ENCODE measurements at regions not wholly inside any gene's neighbourhood (a gene's known extent, or its start where the extent isn't known, plus 50 kb on each side); places are given as distances from the start of the nearest gene placed in this dataset.

GRCh38 chr20:60600036-60600435, 641.8 kb downstream of the CDH26 start:
- CTCF ChIA-PET = no interaction called here

GRCh38 chr20:60624066-60624465, 628.0 kb upstream of the CDH4 start:
- H3K4me1 ChIP-seq (ENCODE audit: control extremely low read depth in 1 of 4, control insufficient read depth in 4 of 4, insufficient read depth in 4 of 4, low read length in 3 of 4) = no peaks in the 10 kb centered on the region
- peaks cover 0 to 2% (median 0%) of the 10 kb centered on the region in 5 experiments for H3K9me3 ChIP-seq (ENCODE audit: control extremely low read depth in 1 of 5, control insufficient read depth in 4 of 5, insufficient read depth in 2 of 5, low read depth in 1 of 5, low read length in 4 of 5)
- no peak overlapping the region for H3K27ac ChIP-seq (ENCODE audit: insufficient read depth in 1 of 2, low read depth in 1 of 2, low read length in 2 of 2, poor library complexity in 1 of 2, severe bottlenecking in 2 of 2)
- H3K27me3 ChIP-seq (replicated peaks in 2 of 5; ENCODE audit: control insufficient read depth in 4 of 5, insufficient read depth in 5 of 5, low read length in 4 of 5) = peaks cover 0 to 4% (median 2%) of the 10 kb centered on the region in 5 experiments
- no peak for DNase-seq
- no peaks in the 10 kb centered on the region for H3K36me3 ChIP-seq (ENCODE audit: control insufficient read depth in 4 of 4, insufficient read depth in 4 of 4, low read length in 3 of 4)
- WGBS (ENCODE audit: insufficient coverage) = 88% methylated on average over 3 of the region's 4 CpGs
- H3K4me3 ChIP-seq (ENCODE audit: control insufficient read depth in 1 of 7, extremely low read depth in 1 of 7, insufficient read depth in 4 of 7, low read depth in 2 of 7, low read length in 6 of 7) = no peak overlapping the region
- POLR2A ChIA-PET = no interaction called here
- CTCF ChIA-PET = interaction anchor here (1.2 kb wide), 1 partner anchor 47 kb away, joined by 3 read pairs; no protein-coding TSS in a partner anchor

More at GRCh38 chr20:60600036-60600435, 641.8 kb downstream of the CDH26 start:
- Histone ChIP-seq H3K4me1 (ENCODE audit: control extremely low read depth in 1 of 4, control insufficient read depth in 4 of 4, insufficient read depth in 4 of 4, low read length in 3 of 4) (no peaks in the 10 kb centered on the region), H3K9me3 (ENCODE audit: control extremely low read depth in 1 of 5, control insufficient read depth in 4 of 5, insufficient read depth in 2 of 5, low read depth in 1 of 5, low read length in 4 of 5) (peaks cover 0 to 3% (median 0%) of the 10 kb centered on the region in 5 experiments), H3K36me3 (ENCODE audit: control insufficient read depth in 4 of 4, insufficient read depth in 4 of 4, low read length in 3 of 4) (no peaks in the 10 kb centered on the region), H3K4me3 (ENCODE audit: control insufficient read depth in 1 of 7, extremely low read depth in 1 of 7, insufficient read depth in 4 of 7, low read depth in 2 of 7, low read length in 6 of 7) (no peak overlapping the region), H3K27me3 (replicated peaks in 2 of 5; ENCODE audit: control insufficient read depth in 4 of 5, insufficient read depth in 5 of 5, low read length in 4 of 5) (no peaks in the 10 kb centered on the region), H3K27ac (ENCODE audit: insufficient read depth in 1 of 2, low read depth in 1 of 2, low read length in 2 of 2, poor library complexity in 1 of 2, severe bottlenecking in 2 of 2) (no peak overlapping the region)
- no peak for DNase-seq
- WGBS (ENCODE audit: insufficient coverage) = 72% methylated on average over 6 of the region's 7 CpGs
- POLR2A ChIA-PET = no interaction called here

GRCh38 chr20:60627751-60628565, 624.1 kb upstream of the CDH4 start:
- POLR2A ChIA-PET = no interaction called here
- H3K4me1 ChIP-seq (ENCODE audit: control extremely low read depth in 1 of 4, control insufficient read depth in 4 of 4, insufficient read depth in 4 of 4, low read length in 3 of 4) = no peaks in the 10 kb centered on the region
- no peaks in the 10 kb centered on the region for H3K9me3 ChIP-seq (ENCODE audit: control extremely low read depth in 1 of 5, control insufficient read depth in 4 of 5, insufficient read depth in 2 of 5, low read depth in 1 of 5, low read length in 4 of 5)
- peaks cover 0 to 2% (median 0%) of the 10 kb centered on the region in 5 experiments for H3K27me3 ChIP-seq (replicated peaks in 2 of 5; ENCODE audit: control insufficient read depth in 4 of 5, insufficient read depth in 5 of 5, low read length in 4 of 5)
- CTCF ChIA-PET = no interaction called here
- no peak overlapping the region for H3K4me3 ChIP-seq (ENCODE audit: control insufficient read depth in 1 of 7, extremely low read depth in 1 of 7, insufficient read depth in 4 of 7, low read depth in 2 of 7, low read length in 6 of 7)
- no peak overlapping the region for H3K27ac ChIP-seq (ENCODE audit: insufficient read depth in 1 of 2, low read depth in 1 of 2, low read length in 2 of 2, poor library complexity in 1 of 2, severe bottlenecking in 2 of 2)
- H3K36me3 ChIP-seq (ENCODE audit: control insufficient read depth in 4 of 4, insufficient read depth in 4 of 4, low read length in 3 of 4) = no peaks in the 10 kb centered on the region
- 95% methylated on average over 2 of the region's 3 CpGs for WGBS (ENCODE audit: insufficient coverage)
- DNase-seq = no peak

- no peak overlapping the region for H3K4me3 ChIP-seq (ENCODE audit: control insufficient read depth in 1 of 7, extremely low read depth in 1 of 7, insufficient read depth in 4 of 7, low read depth in 2 of 7, low read length in 6 of 7)
- CTCF ChIA-PET = no interaction called here
Observed at GRCh38 chr20:60628749-60629148, 623.3 kb upstream of the CDH4 start.

GRCh38 chr20:60629206-60629605, 622.9 kb upstream of the CDH4 start:
- DNase-seq = no peak
- CTCF ChIA-PET = no interaction called here
- Histone ChIP-seq H3K4me1 (ENCODE audit: control extremely low read depth in 1 of 4, control insufficient read depth in 4 of 4, insufficient read depth in 4 of 4, low read length in 3 of 4) (no peaks in the 10 kb centered on the region), H3K4me3 (ENCODE audit: control insufficient read depth in 1 of 7, extremely low read depth in 1 of 7, insufficient read depth in 4 of 7, low read depth in 2 of 7, low read length in 6 of 7) (no peak overlapping the region), H3K27me3 (replicated peaks in 2 of 5; ENCODE audit: control insufficient read depth in 4 of 5, insufficient read depth in 5 of 5, low read length in 4 of 5) (peaks cover 0 to 2% (median 0%) of the 10 kb centered on the region in 5 experiments), H3K36me3 (ENCODE audit: control insufficient read depth in 4 of 4, insufficient read depth in 4 of 4, low read length in 3 of 4) (no peaks in the 10 kb centered on the region), H3K9me3 (ENCODE audit: control extremely low read depth in 1 of 5, control insufficient read depth in 4 of 5, insufficient read depth in 2 of 5, low read depth in 1 of 5, low read length in 4 of 5) (no peaks in the 10 kb centered on the region), H3K27ac (ENCODE audit: insufficient read depth in 1 of 2, low read depth in 1 of 2, low read length in 2 of 2, poor library complexity in 1 of 2, severe bottlenecking in 2 of 2) (no peak overlapping the region)
- POLR2A ChIA-PET = no interaction called here
- WGBS (ENCODE audit: insufficient coverage) = 100% methylated on average over 4 of the region's 4 CpGs

More at GRCh38 chr20:60628749-60629148, 623.3 kb upstream of the CDH4 start:
- Histone ChIP-seq H3K9me3 (ENCODE audit: control extremely low read depth in 1 of 5, control insufficient read depth in 4 of 5, insufficient read depth in 2 of 5, low read depth in 1 of 5, low read length in 4 of 5) (no peaks in the 10 kb centered on the region), H3K27me3 (replicated peaks in 2 of 5; ENCODE audit: control insufficient read depth in 4 of 5, insufficient read depth in 5 of 5, low read length in 4 of 5) (peaks cover 0 to 2% (median 0%) of the 10 kb centered on the region in 5 experiments), H3K27ac (ENCODE audit: insufficient read depth in 1 of 2, low read depth in 1 of 2, low read length in 2 of 2, poor library complexity in 1 of 2, severe bottlenecking in 2 of 2) (no peak overlapping the region), H3K36me3 (ENCODE audit: control insufficient read depth in 4 of 4, insufficient read depth in 4 of 4, low read length in 3 of 4) (no peaks in the 10 kb centered on the region), H3K4me1 (ENCODE audit: control extremely low read depth in 1 of 4, control insufficient read depth in 4 of 4, insufficient read depth in 4 of 4, low read length in 3 of 4) (no peaks in the 10 kb centered on the region)
- POLR2A ChIA-PET = no interaction called here
- DNase-seq = no peak
- WGBS (ENCODE audit: insufficient coverage) = 96% methylated on average over 6 of the region's 7 CpGs

GRCh38 chr20:60630609-60631008, 621.5 kb upstream of the CDH4 start:
- Histone ChIP-seq H3K27ac (ENCODE audit: insufficient read depth in 1 of 2, low read depth in 1 of 2, low read length in 2 of 2, poor library complexity in 1 of 2, severe bottlenecking in 2 of 2) (no peak overlapping the region), H3K36me3 (ENCODE audit: control insufficient read depth in 4 of 4, insufficient read depth in 4 of 4, low read length in 3 of 4) (no peaks in the 10 kb centered on the region), H3K4me1 (ENCODE audit: control extremely low read depth in 1 of 4, control insufficient read depth in 4 of 4, insufficient read depth in 4 of 4, low read length in 3 of 4) (no peaks in the 10 kb centered on the region), H3K27me3 (replicated peaks in 2 of 5; ENCODE audit: control insufficient read depth in 4 of 5, insufficient read depth in 5 of 5, low read length in 4 of 5) (peaks cover 0 to 2% (median 0%) of the 10 kb centered on the region in 5 experiments), H3K9me3 (ENCODE audit: control extremely low read depth in 1 of 5, control insufficient read depth in 4 of 5, insufficient read depth in 2 of 5, low read depth in 1 of 5, low read length in 4 of 5) (no peaks in the 10 kb centered on the region), H3K4me3 (ENCODE audit: control insufficient read depth in 1 of 7, extremely low read depth in 1 of 7, insufficient read depth in 4 of 7, low read depth in 2 of 7, low read length in 6 of 7) (no peak overlapping the region)
- no peak for DNase-seq
- CTCF ChIA-PET = no interaction called here
- POLR2A ChIA-PET = no interaction called here
- 78% methylated on average over 8 of the region's 8 CpGs for WGBS (ENCODE audit: insufficient coverage)

GRCh38 chr20:60631585-60632287, 620.3 kb upstream of the CDH4 start:
- H3K27ac ChIP-seq (ENCODE audit: insufficient read depth in 1 of 2, low read depth in 1 of 2, low read length in 2 of 2, poor library complexity in 1 of 2, severe bottlenecking in 2 of 2) = no peak overlapping the region
- no peaks in the 10 kb centered on the region for H3K4me1 ChIP-seq (ENCODE audit: control extremely low read depth in 1 of 4, control insufficient read depth in 4 of 4, insufficient read depth in 4 of 4, low read length in 3 of 4)
- ChIA-PET POLR2A (no interaction called here), CTCF (no interaction called here)
- no peak overlapping the region for H3K4me3 ChIP-seq (ENCODE audit: control insufficient read depth in 1 of 7, extremely low read depth in 1 of 7, insufficient read depth in 4 of 7, low read depth in 2 of 7, low read length in 6 of 7)
- no peaks in the 10 kb centered on the region for H3K9me3 ChIP-seq (ENCODE audit: control extremely low read depth in 1 of 5, control insufficient read depth in 4 of 5, insufficient read depth in 2 of 5, low read depth in 1 of 5, low read length in 4 of 5)
- peaks cover 0 to 2% (median 0%) of the 10 kb centered on the region in 5 experiments for H3K27me3 ChIP-seq (replicated peaks in 2 of 5; ENCODE audit: control insufficient read depth in 4 of 5, insufficient read depth in 5 of 5, low read length in 4 of 5)
- no peaks in the 10 kb centered on the region for H3K36me3 ChIP-seq (ENCODE audit: control insufficient read depth in 4 of 4, insufficient read depth in 4 of 4, low read length in 3 of 4)
- DNase-seq = no peak
- 100% methylated on average over 2 of the region's 9 CpGs for WGBS (ENCODE audit: insufficient coverage)

Measured in common myeloid progenitor, CD34-positive (primary cell).